MM.1S (cell line): ENCODE measurements at regions not wholly inside any gene's neighbourhood (a gene's known extent, or its start where the extent isn't known, plus 50 kb on each side); places are given as distances from the start of the nearest gene placed in this dataset.

ENCODE experiments used
- DNase-seq: peaks from one replicate; pipeline ENCODE4 v3.0.0-alpha.2; 2015
- H2AFZ ChIP-seq: fragments of 300-600 bp; sonication (generic); 2 replicates; pipeline ENCODE4 v1.6.0; 2016; ENCODE audit warnings: antibody characterized with exemption, low read length
- H3F3A ChIP-seq: fragments of 300-600 bp; sonication (generic); 2 replicates; pipeline ENCODE4 v1.6.1; 2016; ENCODE audit warnings: mild to moderate bottlenecking, antibody characterized with exemption, low read length, moderate library complexity, mixed read lengths; ENCODE audit not compliant: insufficient read depth
- H3K27ac ChIP-seq: fragments of 300-600 bp; sonication (generic); 2 replicates; pipeline ENCODE4 v1.5.1; 2016; ENCODE audit warnings: mild to moderate bottlenecking, low read length
- H3K27me3 ChIP-seq: fragments of 300-600 bp; sonication (generic); replicated peaks from 2 replicates; pipeline ENCODE4 v1.6.0; 2016; ENCODE audit warnings: low read length; ENCODE audit not compliant: insufficient read depth
- H3K36me3 ChIP-seq: fragments of 300-600 bp; sonication (generic); replicated peaks from 2 replicates; pipeline ENCODE4 v1.6.1; 2016; ENCODE audit warnings: mild to moderate bottlenecking, low read length, mixed read lengths; ENCODE audit not compliant: insufficient read depth
- H3K4me1 ChIP-seq: fragments of 300-600 bp; sonication (generic); 2 replicates; pipeline ENCODE4 v1.6.1; 2016; ENCODE audit warnings: low read length, mixed read lengths
- H3K4me2 ChIP-seq: fragments of 300-600 bp; sonication (generic); 2 replicates; pipeline ENCODE4 v1.6.0; 2016; ENCODE audit warnings: low read depth, low read length
- H3K4me3 ChIP-seq: fragments of 300-600 bp; sonication (generic); 2 replicates; pipeline ENCODE4 v1.5.1; 2016; ENCODE audit warnings: low read length, mixed read lengths
- H3K79me2 ChIP-seq: fragments of 300-600 bp; sonication (generic); 2 replicates; pipeline ENCODE4 v1.6.1; 2016; ENCODE audit warnings: mixed run types, low read length, mixed read lengths
- H3K9ac ChIP-seq: fragments of 300-600 bp; sonication (generic); 2 replicates; pipeline ENCODE4 v1.6.1; 2016; ENCODE audit warnings: low read length, mixed read lengths
- H3K9me2 ChIP-seq: fragments of 300-600 bp; sonication (generic); replicated peaks from 2 replicates; pipeline ENCODE4 v1.6.1; 2016; ENCODE audit warnings: mild to moderate bottlenecking, low read length, mixed read lengths; ENCODE audit not compliant: insufficient read depth
- H3K9me3 ChIP-seq: fragments of 300-600 bp; sonication (generic); replicated peaks from 2 replicates; pipeline ENCODE4 v1.6.1; 2016; ENCODE audit warnings: mild to moderate bottlenecking, low read length, mixed read lengths; ENCODE audit not compliant: insufficient read depth
- H4K20me1 ChIP-seq: fragments of 300-600 bp; sonication (generic); 2 replicates; pipeline ENCODE4 v1.6.1; 2016; ENCODE audit warnings: mild to moderate bottlenecking, low read length, moderate library complexity, mixed read lengths; ENCODE audit not compliant: insufficient read depth
- EZH2 ChIP-seq: fragments of 300-600 bp; sonication (generic); optimal IDR thresholded peaks from 2 replicates; pipeline ENCODE3; 2017; ENCODE audit warnings: low read depth, mild to moderate bottlenecking, antibody characterized with exemption, low read length, mixed read lengths
- EZH2phosphoT487 ChIP-seq: fragments of 300-600 bp; sonication (generic); IDR thresholded peaks from 2 replicates; pipeline ENCODE4 v1.6.1; 2018; ENCODE audit warnings: antibody characterized with exemption, low read length
- TF ChIP-seq, protein P1 (sequence below): fragments of 300-600 bp; sonication (generic); IDR thresholded peaks from 2 replicates; pipeline ENCODE4 v1.5.1; 2016; ENCODE audit warnings: antibody characterized with exemption, low read length, mixed read lengths

- Histone ChIP-seq H3K4me3 (no peak overlapping the region), H3K4me2 (no peak overlapping the region), H3K9me3 (no peaks in the 10 kb centered on the region), H3K9me2 (no peaks in the 10 kb centered on the region), H3K79me2 (no peaks in the 10 kb centered on the region), H2AFZ (no peak overlapping the region), H3K36me3 (no peaks in the 10 kb centered on the region), H4K20me1 (no peaks in the 10 kb centered on the region), H3K27ac (no peak overlapping the region), H3K27me3 (no peaks in the 10 kb centered on the region), H3K9ac (no peak overlapping the region), H3K4me1 (no peaks in the 10 kb centered on the region), H3F3A (no peaks in the 10 kb centered on the region)
- no peak for DNase-seq
- TF ChIP-seq EZH2 (no peak), EZH2phosphoT487 (no peak)
- TF ChIP-seq, protein P1, sequence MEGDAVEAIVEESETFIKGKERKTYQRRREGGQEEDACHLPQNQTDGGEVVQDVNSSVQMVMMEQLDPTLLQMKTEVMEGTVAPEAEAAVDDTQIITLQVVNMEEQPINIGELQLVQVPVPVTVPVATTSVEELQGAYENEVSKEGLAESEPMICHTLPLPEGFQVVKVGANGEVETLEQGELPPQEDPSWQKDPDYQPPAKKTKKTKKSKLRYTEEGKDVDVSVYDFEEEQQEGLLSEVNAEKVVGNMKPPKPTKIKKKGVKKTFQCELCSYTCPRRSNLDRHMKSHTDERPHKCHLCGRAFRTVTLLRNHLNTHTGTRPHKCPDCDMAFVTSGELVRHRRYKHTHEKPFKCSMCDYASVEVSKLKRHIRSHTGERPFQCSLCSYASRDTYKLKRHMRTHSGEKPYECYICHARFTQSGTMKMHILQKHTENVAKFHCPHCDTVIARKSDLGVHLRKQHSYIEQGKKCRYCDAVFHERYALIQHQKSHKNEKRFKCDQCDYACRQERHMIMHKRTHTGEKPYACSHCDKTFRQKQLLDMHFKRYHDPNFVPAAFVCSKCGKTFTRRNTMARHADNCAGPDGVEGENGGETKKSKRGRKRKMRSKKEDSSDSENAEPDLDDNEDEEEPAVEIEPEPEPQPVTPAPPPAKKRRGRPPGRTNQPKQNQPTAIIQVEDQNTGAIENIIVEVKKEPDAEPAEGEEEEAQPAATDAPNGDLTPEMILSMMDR, result no peak
These were observed 520.8 kb downstream of the INSC start for GRCh38 chr11:15635521-15635920.

DNA sequence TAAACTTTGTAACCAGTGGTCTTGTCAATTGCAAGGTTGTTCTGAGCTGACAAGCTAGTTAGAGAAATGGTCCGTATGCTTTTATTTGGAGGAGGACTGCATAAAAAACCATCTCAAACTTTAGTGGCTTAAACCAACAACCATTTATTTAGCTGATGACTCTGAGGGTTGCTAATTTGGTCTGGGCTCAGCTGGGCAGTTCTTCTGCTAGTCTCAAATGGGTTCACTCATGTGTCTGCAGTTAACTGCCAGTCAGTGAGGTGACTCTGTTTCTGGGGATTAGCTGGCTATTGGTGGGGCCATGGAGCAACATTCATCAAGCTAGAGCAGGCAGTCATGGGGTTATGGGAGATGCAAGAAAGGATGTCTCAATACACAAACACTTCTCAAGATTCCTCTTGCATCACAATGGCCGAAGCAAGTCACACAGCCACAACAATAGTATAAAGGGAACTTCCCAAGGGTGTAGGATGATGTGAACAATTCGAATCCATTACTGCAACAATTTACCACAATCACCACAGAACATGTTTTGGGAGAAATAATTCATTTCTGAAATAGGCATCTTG is 521.9 kb downstream of the INSC start:
- no peaks in the 10 kb centered on the region for H3K4me1 ChIP-seq
- H3K4me2 ChIP-seq, result no peak overlapping the region
- TF ChIP-seq EZH2 (no peak), EZH2phosphoT487 (no peak)
- TF ChIP-seq, protein P1, result no peak
- H3K27me3 ChIP-seq, result no peaks in the 10 kb centered on the region
- no peaks in the 10 kb centered on the region for H3K36me3 ChIP-seq
- H3K4me3 ChIP-seq, result no peak overlapping the region
- no peaks in the 10 kb centered on the region for H3F3A ChIP-seq
- no peak for DNase-seq
- no peaks in the 10 kb centered on the region for H3K9me2 ChIP-seq
- H2AFZ ChIP-seq, result no peak overlapping the region
- no peaks in the 10 kb centered on the region for H4K20me1 ChIP-seq
- H3K9me3 ChIP-seq, result no peaks in the 10 kb centered on the region
- H3K9ac ChIP-seq, result no peak overlapping the region
- no peaks in the 10 kb centered on the region for H3K79me2 ChIP-seq
- H3K27ac ChIP-seq, result no peak overlapping the region

DNA sequence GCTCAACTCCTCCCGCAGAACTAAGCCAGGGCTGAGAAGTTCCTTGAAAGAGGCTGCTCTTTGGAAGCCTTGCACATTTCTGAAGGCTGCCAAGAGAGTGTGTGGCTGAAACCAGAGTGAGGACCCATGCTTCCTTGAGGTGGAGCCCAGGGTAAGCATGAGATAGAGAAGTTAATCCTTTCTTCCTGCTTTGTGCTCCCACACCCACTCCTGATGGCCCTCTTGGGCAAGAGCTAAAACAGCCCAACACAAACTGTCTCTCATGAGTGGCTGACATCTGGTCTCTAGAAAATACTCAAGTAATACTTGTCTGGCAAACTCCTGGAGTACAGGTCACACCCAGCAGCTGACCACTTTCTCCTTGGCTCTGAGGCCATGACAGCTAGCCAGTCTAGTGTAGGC is 523.7 kb downstream of the INSC start:
- Histone ChIP-seq H3K36me3 (no peaks in the 10 kb centered on the region), H3K27me3 (no peaks in the 10 kb centered on the region), H3K79me2 (no peaks in the 10 kb centered on the region), H3K4me3 (no peak overlapping the region), H3K9me3 (no peaks in the 10 kb centered on the region), H3K9ac (no peak overlapping the region), H3K4me2 (no peak overlapping the region), H3K4me1 (no peaks in the 10 kb centered on the region), H3K9me2 (no peaks in the 10 kb centered on the region), H3F3A (no peaks in the 10 kb centered on the region), H3K27ac (no peak overlapping the region), H4K20me1 (no peaks in the 10 kb centered on the region), H2AFZ (no peak overlapping the region)
- no peak for DNase-seq
- no peak for TF ChIP-seq EZH2
- no peak for TF ChIP-seq EZH2phosphoT487
- TF ChIP-seq, protein P1, result no peak
